ENCODE measurements at regions not wholly inside any gene's neighbourhood (a gene's known extent, or its start where the extent isn't known, plus 50 kb on each side); places are given as distances from the start of the nearest gene placed in this dataset.

DNA sequence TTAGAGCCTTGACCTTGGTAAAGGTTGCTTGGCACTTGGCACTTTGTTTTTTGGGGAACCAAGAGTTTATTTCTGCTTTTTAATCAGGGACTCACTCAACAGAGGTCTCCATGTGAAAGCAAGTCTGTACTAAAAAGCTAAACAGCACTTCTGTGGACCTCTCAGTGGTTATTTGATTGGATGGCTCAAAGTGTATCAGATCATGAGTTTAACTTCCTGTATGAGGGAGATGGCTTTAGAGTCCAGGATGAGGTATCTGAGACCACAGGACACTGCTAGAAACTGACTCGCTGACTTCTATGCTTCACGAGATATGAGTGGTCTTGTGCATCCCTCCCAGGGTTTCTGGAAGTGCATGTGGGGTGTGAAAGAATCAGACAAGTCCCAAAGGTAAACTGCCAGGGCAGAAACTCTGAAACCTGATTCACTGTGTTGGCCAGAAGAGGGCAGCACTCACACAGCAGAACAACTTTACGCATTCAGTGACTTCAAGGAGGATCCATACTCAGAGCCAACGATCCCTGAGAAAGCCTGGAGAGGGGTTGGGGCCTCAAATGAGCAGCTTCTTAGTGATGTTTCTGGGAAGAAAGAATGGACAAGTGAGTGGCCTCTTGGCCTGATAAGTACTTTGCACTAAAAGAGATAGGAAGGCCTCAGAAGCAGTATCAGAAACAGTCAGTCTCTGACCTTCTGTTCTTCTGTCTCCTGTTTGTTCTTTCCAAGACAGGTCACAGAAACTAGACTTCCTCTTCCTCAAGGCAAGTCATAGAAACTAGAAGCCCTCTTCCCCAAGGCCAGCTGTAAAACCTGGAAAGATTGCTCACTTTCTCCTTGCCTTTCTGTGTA lies 220.3 kb upstream of the CXCL13 start:
- no peaks in the 10 kb centered on the region for H3K9me3 ChIP-seq (ENCODE audit: control insufficient read depth, low read length)
- Mint-ChIP-seq H3K4me1 (peaks cover 2% of the 10 kb centered on the region), H3K4me3 (no peak overlapping the region), H3K27me3 (ENCODE audit: insufficient read depth) (peaks cover 10% of the 10 kb centered on the region), H3K27ac (no peak overlapping the region), H3K9me3 (no peaks in the 10 kb centered on the region), H3K36me3 (ENCODE audit: low read depth) (no peaks in the 10 kb centered on the region)
- H3K27me3 ChIP-seq (ENCODE audit: control insufficient read depth, insufficient read depth, low read length, poor library complexity, severe bottlenecking), result peaks cover 7% of the 10 kb centered on the region
- peak; percentile 88 for DNase-seq
- TF ChIP-seq, protein P1, sequence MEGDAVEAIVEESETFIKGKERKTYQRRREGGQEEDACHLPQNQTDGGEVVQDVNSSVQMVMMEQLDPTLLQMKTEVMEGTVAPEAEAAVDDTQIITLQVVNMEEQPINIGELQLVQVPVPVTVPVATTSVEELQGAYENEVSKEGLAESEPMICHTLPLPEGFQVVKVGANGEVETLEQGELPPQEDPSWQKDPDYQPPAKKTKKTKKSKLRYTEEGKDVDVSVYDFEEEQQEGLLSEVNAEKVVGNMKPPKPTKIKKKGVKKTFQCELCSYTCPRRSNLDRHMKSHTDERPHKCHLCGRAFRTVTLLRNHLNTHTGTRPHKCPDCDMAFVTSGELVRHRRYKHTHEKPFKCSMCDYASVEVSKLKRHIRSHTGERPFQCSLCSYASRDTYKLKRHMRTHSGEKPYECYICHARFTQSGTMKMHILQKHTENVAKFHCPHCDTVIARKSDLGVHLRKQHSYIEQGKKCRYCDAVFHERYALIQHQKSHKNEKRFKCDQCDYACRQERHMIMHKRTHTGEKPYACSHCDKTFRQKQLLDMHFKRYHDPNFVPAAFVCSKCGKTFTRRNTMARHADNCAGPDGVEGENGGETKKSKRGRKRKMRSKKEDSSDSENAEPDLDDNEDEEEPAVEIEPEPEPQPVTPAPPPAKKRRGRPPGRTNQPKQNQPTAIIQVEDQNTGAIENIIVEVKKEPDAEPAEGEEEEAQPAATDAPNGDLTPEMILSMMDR (conservative IDR thresholded peaks at IDR 0.05), result peak; percentile 91
- no peak overlapping the region for H3K27ac ChIP-seq (ENCODE audit: low read depth, low read length)
- no peaks in the 10 kb centered on the region for H3K36me3 ChIP-seq (ENCODE audit: control insufficient read depth, insufficient read depth, low read length)
- H3K4me3 ChIP-seq (ENCODE audit: low read length), result no peak overlapping the region
- WGBS, 2 experiments (ENCODE audit: insufficient coverage in 1 of 2, insufficient read length in 1 of 2), result 17 to 19% methylated on average over 4 of the region's 4 CpGs
- H3K9ac ChIP-seq (ENCODE audit: extremely low read depth, low read length, poor library complexity, severe bottlenecking), result no peak overlapping the region
- H3K4me1 ChIP-seq (ENCODE audit: control insufficient read depth, insufficient read depth, low read length), result no peaks in the 10 kb centered on the region

DNA sequence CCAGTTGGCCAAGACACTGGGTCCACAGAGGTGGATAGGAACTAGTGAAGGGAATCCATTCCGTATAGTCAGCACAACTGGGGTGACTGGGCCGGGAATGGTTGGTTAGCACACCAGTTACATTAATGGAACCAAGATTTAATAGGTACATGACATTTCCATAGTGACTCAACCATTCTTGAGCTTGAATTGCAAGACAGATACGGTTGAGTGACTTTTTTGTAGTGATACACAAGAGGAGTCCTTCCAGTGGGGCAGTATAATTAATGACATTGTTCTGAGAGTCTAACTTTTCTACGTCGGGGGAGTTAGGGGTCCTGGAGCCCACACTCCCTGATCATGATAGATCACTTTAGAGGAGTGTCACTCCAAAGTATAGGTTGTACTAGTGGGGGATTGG lies 211.6 kb upstream of the CXCL13 start:
- no peak for DNase-seq
- H3K4me1 Mint-ChIP-seq, result no peaks in the 10 kb centered on the region
- Histone ChIP-seq H3K4me3 (ENCODE audit: low read length) (no peak overlapping the region), H3K27ac (ENCODE audit: low read depth, low read length) (no peak overlapping the region), H3K27me3 (ENCODE audit: control insufficient read depth, insufficient read depth, low read length, poor library complexity, severe bottlenecking) (peaks cover 7% of the 10 kb centered on the region), H3K36me3 (ENCODE audit: control insufficient read depth, insufficient read depth, low read length) (no peaks in the 10 kb centered on the region), H3K4me1 (ENCODE audit: control insufficient read depth, insufficient read depth, low read length) (no peaks in the 10 kb centered on the region), H3K9ac (ENCODE audit: extremely low read depth, low read length, poor library complexity, severe bottlenecking) (no peak overlapping the region), H3K9me3 (ENCODE audit: control insufficient read depth, low read length) (no peaks in the 10 kb centered on the region)
- H3K27ac Mint-ChIP-seq, result no peak overlapping the region
- H3K9me3 Mint-ChIP-seq, result no peaks in the 10 kb centered on the region
- peaks cover 3% of the 10 kb centered on the region for H3K27me3 Mint-ChIP-seq (ENCODE audit: insufficient read depth)
- H3K36me3 Mint-ChIP-seq (ENCODE audit: low read depth), result no peaks in the 10 kb centered on the region
- WGBS, 2 experiments (ENCODE audit: insufficient coverage in 1 of 2, insufficient read length in 1 of 2), result 72 to 88% methylated on average over 3 to 5 of the region's 5 CpGs
- H3K4me3 Mint-ChIP-seq, result no peak overlapping the region
- TF ChIP-seq, protein P1 (conservative IDR thresholded peaks at IDR 0.05), result no peak

DNA sequence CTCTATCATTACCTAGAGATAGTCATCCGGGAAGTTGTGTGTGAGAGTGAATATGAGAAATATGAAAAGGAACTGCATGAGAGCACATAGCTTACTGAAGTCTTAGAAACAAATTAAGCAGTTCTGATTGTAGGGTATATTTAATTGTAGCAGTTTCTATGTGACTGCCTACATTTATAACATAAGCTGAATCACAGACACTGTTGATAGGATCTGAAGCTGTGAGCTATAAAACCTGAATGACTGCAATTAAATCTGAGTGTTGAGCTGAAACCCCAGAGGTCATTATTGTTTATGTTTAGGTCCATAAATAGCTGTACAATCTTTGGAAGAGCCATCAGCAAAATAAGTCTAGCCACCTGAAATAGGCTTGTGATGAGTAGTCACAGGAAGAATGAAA lies 210.1 kb upstream of the CXCL13 start:
- Histone ChIP-seq H3K27ac (ENCODE audit: low read depth, low read length) (no peak overlapping the region), H3K9ac (ENCODE audit: extremely low read depth, low read length, poor library complexity, severe bottlenecking) (no peak overlapping the region), H3K27me3 (ENCODE audit: control insufficient read depth, insufficient read depth, low read length, poor library complexity, severe bottlenecking) (peaks cover 7% of the 10 kb centered on the region), H3K36me3 (ENCODE audit: control insufficient read depth, insufficient read depth, low read length) (no peaks in the 10 kb centered on the region), H3K9me3 (ENCODE audit: control insufficient read depth, low read length) (no peaks in the 10 kb centered on the region), H3K4me1 (ENCODE audit: control insufficient read depth, insufficient read depth, low read length) (no peaks in the 10 kb centered on the region), H3K4me3 (ENCODE audit: low read length) (no peak overlapping the region)
- Mint-ChIP-seq H3K4me1 (no peaks in the 10 kb centered on the region), H3K36me3 (ENCODE audit: low read depth) (no peaks in the 10 kb centered on the region), H3K27me3 (ENCODE audit: insufficient read depth) (peaks cover 2% of the 10 kb centered on the region), H3K4me3 (no peak overlapping the region), H3K9me3 (no peaks in the 10 kb centered on the region), H3K27ac (no peak overlapping the region)
- 100% methylated on average over 1 of the region's 1 CpG; no CpG with 5 or more reads in 1 of the 2 experiments for WGBS, 2 experiments (ENCODE audit: insufficient coverage in 1 of 2, insufficient read length in 1 of 2)
- TF ChIP-seq, protein P1 (conservative IDR thresholded peaks at IDR 0.05), result no peak
- DNase-seq, result no peak

Measured in endodermal cell (in vitro differentiated cells).